ENCODE measurements at regions not wholly inside any gene's neighbourhood (a gene's known extent, or its start where the extent isn't known, plus 50 kb on each side); places are given as distances from the start of the nearest gene placed in this dataset.

DNA sequence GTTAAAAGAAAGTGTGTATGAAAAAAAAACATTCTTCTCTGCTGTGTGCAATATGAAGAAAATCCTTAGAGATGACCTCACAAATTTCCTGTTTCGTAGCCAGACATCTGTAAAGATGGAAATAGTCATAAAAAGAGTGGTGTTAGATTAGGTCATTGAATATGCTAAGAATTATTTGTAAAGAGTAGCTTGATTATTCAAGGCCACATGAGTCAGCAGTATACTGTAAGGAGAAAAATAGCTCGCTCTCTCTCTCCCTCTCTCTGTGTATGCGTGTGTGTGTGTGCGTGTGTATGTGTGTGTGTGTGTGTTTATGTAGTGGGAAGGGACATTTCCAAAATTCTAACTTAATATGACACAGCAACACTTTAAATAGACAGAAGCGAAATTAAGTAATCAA lies 78.8 kb downstream of the PTCHD4 start:
- ATAC-seq: no peak
- no peaks in the 10 kb centered on the region for H3K9me3 ChIP-seq

DNA sequence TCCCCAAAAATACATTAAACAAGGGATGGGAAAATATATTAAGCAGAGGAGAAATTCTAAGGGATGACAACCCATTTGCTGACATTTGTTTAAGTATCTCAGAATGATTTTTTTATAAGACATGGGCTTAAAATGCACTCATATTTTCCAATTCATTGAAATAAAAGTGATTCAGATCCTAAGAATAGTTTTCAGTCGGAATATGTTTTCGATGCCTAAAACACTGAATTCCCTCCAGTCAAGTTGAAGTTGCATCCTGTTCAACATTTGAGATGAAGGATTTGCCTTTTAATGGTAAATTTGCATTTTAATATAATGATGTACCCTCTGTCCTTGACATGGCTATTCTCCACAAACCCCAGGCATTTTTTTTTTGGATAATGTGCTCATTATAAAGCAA lies 79.3 kb downstream of the PTCHD4 start:
- TF ChIP-seq POLR2A (IDR thresholded peaks at IDR 0.05): no peak
- TF ChIP-seq, protein P1, sequence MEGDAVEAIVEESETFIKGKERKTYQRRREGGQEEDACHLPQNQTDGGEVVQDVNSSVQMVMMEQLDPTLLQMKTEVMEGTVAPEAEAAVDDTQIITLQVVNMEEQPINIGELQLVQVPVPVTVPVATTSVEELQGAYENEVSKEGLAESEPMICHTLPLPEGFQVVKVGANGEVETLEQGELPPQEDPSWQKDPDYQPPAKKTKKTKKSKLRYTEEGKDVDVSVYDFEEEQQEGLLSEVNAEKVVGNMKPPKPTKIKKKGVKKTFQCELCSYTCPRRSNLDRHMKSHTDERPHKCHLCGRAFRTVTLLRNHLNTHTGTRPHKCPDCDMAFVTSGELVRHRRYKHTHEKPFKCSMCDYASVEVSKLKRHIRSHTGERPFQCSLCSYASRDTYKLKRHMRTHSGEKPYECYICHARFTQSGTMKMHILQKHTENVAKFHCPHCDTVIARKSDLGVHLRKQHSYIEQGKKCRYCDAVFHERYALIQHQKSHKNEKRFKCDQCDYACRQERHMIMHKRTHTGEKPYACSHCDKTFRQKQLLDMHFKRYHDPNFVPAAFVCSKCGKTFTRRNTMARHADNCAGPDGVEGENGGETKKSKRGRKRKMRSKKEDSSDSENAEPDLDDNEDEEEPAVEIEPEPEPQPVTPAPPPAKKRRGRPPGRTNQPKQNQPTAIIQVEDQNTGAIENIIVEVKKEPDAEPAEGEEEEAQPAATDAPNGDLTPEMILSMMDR (IDR thresholded peaks at IDR 0.05): no peak
- 63% methylated on average over 2 of the region's 2 CpGs for WGBS (ENCODE audit: insufficient coverage, low coverage, low lambda C conversion rate, missing lambda C conversion rate)
- intact Hi-C loops (cut with DNase I): no loop called here
- Histone ChIP-seq H3K27ac (no peak overlapping the region), H3K36me3 (no peaks in the 10 kb centered on the region), H3K4me3 (no peak overlapping the region), H3K9me3 (no peaks in the 10 kb centered on the region), H3K4me1 (no peaks in the 10 kb centered on the region), H3K27me3 (no peaks in the 10 kb centered on the region)
- ATAC-seq (no peak), DNase-seq (no peak)

More for the DNA sequence above, 78.8 kb downstream of the PTCHD4 start:
- DNase-seq: no peak
- TF ChIP-seq, protein P1 (IDR thresholded peaks at IDR 0.05): no peak
- no peak for TF ChIP-seq POLR2A (IDR thresholded peaks at IDR 0.05)
- H3K4me1 ChIP-seq: no peaks in the 10 kb centered on the region
- no peak overlapping the region for H3K27ac ChIP-seq
- 31% methylated on average over 5 of the region's 5 CpGs for WGBS (ENCODE audit: insufficient coverage, low coverage, low lambda C conversion rate, missing lambda C conversion rate)
- no peaks in the 10 kb centered on the region for H3K27me3 ChIP-seq
- intact Hi-C loops (cut with DNase I): no loop called here
- no peak overlapping the region for H3K4me3 ChIP-seq
- H3K36me3 ChIP-seq: no peaks in the 10 kb centered on the region

DNA sequence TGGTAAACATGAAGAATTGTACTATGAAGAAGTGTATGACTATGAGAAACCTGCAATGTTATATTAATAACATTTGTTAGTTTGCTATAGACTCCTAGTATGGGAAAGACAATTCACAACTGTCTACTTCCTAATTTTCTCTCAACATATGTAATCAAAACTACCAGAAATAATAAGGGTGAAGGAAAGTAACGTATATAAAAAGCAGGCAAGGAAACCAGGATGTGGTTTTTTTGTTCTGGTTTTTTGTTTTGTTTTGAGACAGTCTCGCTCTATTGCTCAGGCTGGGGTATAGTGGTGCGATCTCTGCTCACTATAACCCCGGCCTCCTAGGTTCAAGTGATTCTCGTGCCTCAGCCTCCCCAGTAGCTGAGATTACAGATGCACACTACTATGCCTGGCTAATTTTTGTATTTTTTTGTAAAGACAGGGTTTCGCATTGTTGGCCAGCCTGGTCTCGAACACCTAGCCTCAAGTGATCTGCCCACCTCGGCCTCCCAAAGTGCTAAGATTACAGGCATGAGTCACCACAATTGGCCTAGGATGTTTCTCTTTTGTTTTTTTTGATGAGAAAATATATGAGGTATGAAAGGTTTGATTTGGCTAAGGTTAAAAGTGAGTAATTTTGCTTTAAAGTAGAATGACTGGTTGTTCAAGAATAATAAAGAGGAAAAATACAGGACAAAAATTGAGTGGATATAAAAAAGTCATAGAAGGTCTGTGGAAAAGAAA lies 83.1 kb downstream of the PTCHD4 start:
- Histone ChIP-seq H3K27ac (no peak overlapping the region), H3K4me3 (no peak overlapping the region), H3K9me3 (no peaks in the 10 kb centered on the region), H3K36me3 (no peaks in the 10 kb centered on the region), H3K27me3 (no peaks in the 10 kb centered on the region), H3K4me1 (no peaks in the 10 kb centered on the region)
- no peak for TF ChIP-seq POLR2A (IDR thresholded peaks at IDR 0.05)
- TF ChIP-seq, protein P1 (IDR thresholded peaks at IDR 0.05): no peak
- intact Hi-C loops (cut with DNase I): no loop called here
- WGBS (ENCODE audit: insufficient coverage, low coverage, low lambda C conversion rate, missing lambda C conversion rate): 40% methylated on average over 8 of the region's 8 CpGs
- DNase-seq: no peak
- no peak for ATAC-seq

DNA sequence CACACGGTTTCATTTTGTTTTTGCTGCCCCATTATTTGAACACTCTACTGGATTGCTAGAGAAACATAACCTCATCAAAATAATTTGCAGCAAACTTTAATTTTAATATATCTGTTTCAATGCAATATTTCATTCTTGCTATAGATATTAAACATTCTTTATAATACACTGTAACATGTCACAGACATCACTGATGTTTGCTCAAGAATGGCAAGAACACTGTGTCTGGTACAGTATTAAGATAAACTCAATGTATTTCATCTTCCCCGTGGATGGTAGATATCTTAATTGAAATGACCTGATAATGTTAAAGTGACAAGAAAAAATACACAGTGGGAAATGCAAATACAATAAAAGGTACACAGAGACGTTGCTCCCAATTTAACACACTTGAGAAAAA lies 86.0 kb downstream of the PTCHD4 start:
- ATAC-seq (no peak), DNase-seq (no peak)
- Histone ChIP-seq H3K36me3 (no peaks in the 10 kb centered on the region), H3K27ac (no peak overlapping the region), H3K9me3 (no peaks in the 10 kb centered on the region), H3K27me3 (no peaks in the 10 kb centered on the region), H3K4me1 (no peaks in the 10 kb centered on the region), H3K4me3 (no peak overlapping the region)
- intact Hi-C loops (cut with DNase I): no loop called here
- whole genome bisulfite sequencing (ENCODE audit: insufficient coverage, low coverage, low lambda C conversion rate, missing lambda C conversion rate): 35% methylated on average over 3 of the region's 3 CpGs
- TF ChIP-seq POLR2A (IDR thresholded peaks at IDR 0.05): no peak

DNA sequence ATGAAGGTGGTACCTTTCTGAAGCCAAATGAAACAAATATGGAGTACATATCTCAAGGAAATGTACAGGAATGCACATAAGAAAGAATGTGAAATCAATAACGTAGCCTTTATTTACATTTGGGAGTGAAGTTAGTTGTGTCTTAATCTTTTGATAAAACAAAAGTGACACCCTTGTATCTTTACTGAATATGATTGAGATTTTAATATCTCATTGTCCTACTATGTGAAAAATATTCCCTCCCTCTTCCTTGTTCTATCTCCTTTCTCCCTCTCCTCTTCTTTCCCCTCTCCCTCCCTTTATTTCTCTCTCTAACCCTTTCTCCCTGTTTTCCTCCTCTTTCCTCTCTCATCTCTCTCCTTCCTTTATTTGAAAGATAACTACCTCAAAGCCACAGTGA lies 89.1 kb downstream of the PTCHD4 start:
- WGBS (ENCODE audit: insufficient coverage, low coverage, low lambda C conversion rate, missing lambda C conversion rate): 63% methylated on average over 1 of the region's 1 CpG
- Histone ChIP-seq H3K4me3 (no peak overlapping the region), H3K4me1 (no peaks in the 10 kb centered on the region), H3K27me3 (no peaks in the 10 kb centered on the region), H3K9me3 (no peaks in the 10 kb centered on the region), H3K27ac (no peak overlapping the region), H3K36me3 (no peaks in the 10 kb centered on the region)
- ATAC-seq: no peak
- DNase-seq: no peak
- TF ChIP-seq, protein P1 (IDR thresholded peaks at IDR 0.05): no peak
- TF ChIP-seq POLR2A (IDR thresholded peaks at IDR 0.05): no peak
- intact Hi-C loops (cut with DNase I): no loop called here
